SU-DHL-6 (cell line): ENCODE measurements at regions not wholly inside any gene's neighbourhood (a gene's known extent, or its start where the extent isn't known, plus 50 kb on each side); places are given as distances from the start of the nearest gene placed in this dataset.

ENCODE experiments used
- H2AFZ ChIP-seq: fragments of 200-600 bp; sonication (generic); 2 replicates; pipeline ENCODE4 v1.6.1; 2014; ENCODE audit warnings: low read depth, mild to moderate bottlenecking, moderate library complexity, mixed read lengths, antibody characterized with exemption, low read length; ENCODE audit not compliant: severe bottlenecking
- H3F3A ChIP-seq: fragments of 200-600 bp; shearing (Covaris generic); 2 replicates; pipeline ENCODE4 v1.6.0; 2016; ENCODE audit warnings: antibody characterized with exemption, mild to moderate bottlenecking; ENCODE audit not compliant: insufficient read depth
- H3K27ac ChIP-seq: fragments of 200-600 bp; sonication (generic); 2 replicates; pipeline ENCODE4 v1.5.1; 2016; ENCODE audit warnings: low read depth, mild to moderate bottlenecking, low read length, moderate library complexity, mixed read lengths
- H3K27me3 ChIP-seq: fragments of 200-600 bp; sonication (generic), shearing (Covaris generic); 2 replicates; pipeline ENCODE4 v1.6.0; 2014; ENCODE audit warnings: mild to moderate bottlenecking, low read length
- H3K36me3 ChIP-seq: fragments of 200-600 bp; sonication (generic); 2 replicates; pipeline ENCODE4 v1.6.1; 2014; ENCODE audit warnings: mild to moderate bottlenecking, low read length, mixed read lengths
- H3K4me2 ChIP-seq: fragments of 300-600, 200-600 bp; shearing (Covaris generic), sonication (generic); 2 replicates; pipeline ENCODE4 v1.6.0; 2014; ENCODE audit warnings: low read length, low read depth, mild to moderate bottlenecking; ENCODE audit not compliant: poor library complexity, severe bottlenecking
- H3K4me3 ChIP-seq: fragments of 200-600 bp; sonication (generic); 2 replicates; pipeline ENCODE4 v1.5.1; 2014; ENCODE audit warnings: antibody characterized with exemption, low read length, mild to moderate bottlenecking, mixed read lengths; ENCODE audit not compliant: insufficient read depth, poor library complexity, severe bottlenecking
- H3K79me2 ChIP-seq: fragments of 200-600 bp; sonication (generic); 2 replicates; pipeline ENCODE4 v1.6.1; 2014; ENCODE audit warnings: mild to moderate bottlenecking, low read length, moderate library complexity; ENCODE audit not compliant: insufficient read depth
- H3K9ac ChIP-seq: fragments of 200-600 bp; sonication (generic); 2 replicates; pipeline ENCODE4 v1.7.0; 2014; ENCODE audit warnings: mild to moderate bottlenecking, low read length
- H3K9me2 ChIP-seq: fragments of 200-600 bp; sonication (generic); replicated peaks from 2 replicates; pipeline ENCODE4 v1.6.1; 2014; ENCODE audit warnings: low read length; ENCODE audit not compliant: insufficient read depth
- H3K9me3 ChIP-seq: fragments of 200-600 bp; sonication (generic); 2 replicates; pipeline ENCODE4 v1.6.1; 2014; ENCODE audit warnings: low read length, mixed read lengths; ENCODE audit not compliant: insufficient read depth
- H4K20me1 ChIP-seq: fragments of 200-600 bp; sonication (generic); 2 replicates; pipeline ENCODE4 v1.6.1; 2014; ENCODE audit warnings: low read depth, mild to moderate bottlenecking, antibody characterized with exemption, low read length, moderate library complexity, mixed read lengths
- EZH2phosphoT487 ChIP-seq: fragments of 200-600 bp; sonication (generic), shearing (Covaris generic); conservative IDR thresholded peaks from 2 replicates; pipeline ENCODE4 v1.6.1; 2018; ENCODE audit warnings: mild to moderate bottlenecking, antibody characterized with exemption, low read length, moderate library complexity, mixed read lengths
- TF ChIP-seq, protein P1 (sequence below): fragments of 200-600 bp; sonication (generic); IDR thresholded peaks from one replicate; pipeline ENCODE4 v1.5.1; 2017; ENCODE audit warnings: antibody characterized with exemption, mild to moderate bottlenecking, low read length, moderate library complexity; ENCODE audit not compliant: insufficient read depth, poor library complexity, severe bottlenecking

DNA sequence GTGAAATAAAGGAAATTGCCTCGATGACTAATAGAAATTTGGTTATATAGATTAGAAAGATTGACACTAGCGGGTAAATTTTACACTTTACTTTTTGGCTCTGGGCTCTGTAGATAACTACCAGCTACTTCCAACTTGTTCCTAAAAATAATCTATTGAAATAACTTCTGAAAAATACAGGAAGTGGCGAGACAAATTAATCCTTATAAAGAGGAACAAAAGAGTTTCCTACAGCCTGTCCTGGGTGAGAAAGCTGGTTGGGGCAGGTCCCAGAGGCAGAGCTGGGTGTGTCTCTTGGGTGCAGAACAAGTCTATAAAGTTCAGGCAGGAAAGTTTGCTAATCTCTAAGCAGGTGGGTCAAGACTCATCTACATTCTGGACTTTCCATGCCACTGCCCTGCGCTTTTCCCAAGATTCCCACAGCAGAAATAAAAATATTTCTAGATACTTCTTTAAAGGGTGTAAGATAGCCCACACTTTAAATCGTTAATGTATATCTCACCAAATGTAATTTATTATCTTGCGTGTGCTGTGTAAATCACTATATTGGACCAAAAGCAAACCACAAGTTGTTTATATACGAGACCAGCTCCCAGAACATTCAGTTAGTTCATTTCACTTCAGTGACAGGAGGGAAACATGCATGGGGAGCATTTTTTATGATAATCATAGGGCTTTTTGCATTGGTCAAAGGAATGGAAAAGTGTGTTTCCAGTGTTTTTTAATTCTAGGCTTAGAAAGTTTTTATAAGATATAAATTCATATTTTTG, 70.1 kb upstream of the NRIP1 start:
- H3K9me2 ChIP-seq: no peaks in the 10 kb centered on the region
- no peaks in the 10 kb centered on the region for H3K27me3 ChIP-seq
- H3K4me2 ChIP-seq: no peak overlapping the region
- H3K9me3 ChIP-seq: no peaks in the 10 kb centered on the region
- H2AFZ ChIP-seq: no peak overlapping the region
- H3K36me3 ChIP-seq: no peaks in the 10 kb centered on the region
- H3K79me2 ChIP-seq: no peaks in the 10 kb centered on the region
- no peak overlapping the region for H3K9ac ChIP-seq
- H3F3A ChIP-seq: no peaks in the 10 kb centered on the region
- TF ChIP-seq, protein P1, sequence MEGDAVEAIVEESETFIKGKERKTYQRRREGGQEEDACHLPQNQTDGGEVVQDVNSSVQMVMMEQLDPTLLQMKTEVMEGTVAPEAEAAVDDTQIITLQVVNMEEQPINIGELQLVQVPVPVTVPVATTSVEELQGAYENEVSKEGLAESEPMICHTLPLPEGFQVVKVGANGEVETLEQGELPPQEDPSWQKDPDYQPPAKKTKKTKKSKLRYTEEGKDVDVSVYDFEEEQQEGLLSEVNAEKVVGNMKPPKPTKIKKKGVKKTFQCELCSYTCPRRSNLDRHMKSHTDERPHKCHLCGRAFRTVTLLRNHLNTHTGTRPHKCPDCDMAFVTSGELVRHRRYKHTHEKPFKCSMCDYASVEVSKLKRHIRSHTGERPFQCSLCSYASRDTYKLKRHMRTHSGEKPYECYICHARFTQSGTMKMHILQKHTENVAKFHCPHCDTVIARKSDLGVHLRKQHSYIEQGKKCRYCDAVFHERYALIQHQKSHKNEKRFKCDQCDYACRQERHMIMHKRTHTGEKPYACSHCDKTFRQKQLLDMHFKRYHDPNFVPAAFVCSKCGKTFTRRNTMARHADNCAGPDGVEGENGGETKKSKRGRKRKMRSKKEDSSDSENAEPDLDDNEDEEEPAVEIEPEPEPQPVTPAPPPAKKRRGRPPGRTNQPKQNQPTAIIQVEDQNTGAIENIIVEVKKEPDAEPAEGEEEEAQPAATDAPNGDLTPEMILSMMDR: no peak
- no peak for TF ChIP-seq EZH2phosphoT487
- no peaks in the 10 kb centered on the region for H4K20me1 ChIP-seq
- no peak overlapping the region for H3K4me3 ChIP-seq
- H3K27ac ChIP-seq: no peak overlapping the region

DNA sequence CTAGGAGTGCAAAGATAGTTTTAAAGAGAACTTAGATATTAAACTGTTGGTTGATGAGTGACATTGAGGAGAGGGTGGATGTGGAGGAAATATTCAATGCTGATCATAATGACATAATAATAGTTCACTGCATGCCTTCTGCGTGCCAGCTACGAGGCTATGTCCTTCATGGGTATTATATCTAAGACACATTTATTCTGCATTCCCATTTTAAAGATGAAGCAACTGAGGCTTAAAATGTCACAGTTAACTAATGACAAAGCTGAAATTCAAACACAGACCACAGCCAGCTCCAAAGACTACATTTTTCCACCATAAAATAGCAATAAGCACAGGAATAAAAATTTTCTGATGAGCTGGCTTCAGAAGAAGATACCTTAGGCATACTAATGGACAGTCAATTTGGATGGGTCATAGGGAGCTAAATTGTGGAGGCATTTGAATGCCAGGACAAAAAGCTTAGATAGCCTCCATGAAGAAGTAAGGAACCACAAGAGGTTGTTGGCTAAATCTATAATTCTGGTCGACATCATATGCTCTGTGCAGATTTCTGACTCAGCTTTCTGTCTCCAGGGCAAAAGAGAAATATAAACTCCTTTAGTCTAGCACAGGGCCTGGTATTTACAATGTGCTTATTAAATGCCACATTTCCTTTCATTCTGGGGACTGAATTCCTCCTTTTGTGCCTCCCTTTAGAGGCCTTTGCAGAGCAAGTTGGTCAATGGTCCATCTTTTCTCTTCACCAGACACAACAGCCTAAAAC, 71.2 kb upstream of the NRIP1 start:
- no peak overlapping the region for H3K27ac ChIP-seq
- TF ChIP-seq, protein P1: no peak
- no peaks in the 10 kb centered on the region for H3K27me3 ChIP-seq
- H3K9ac ChIP-seq: no peak overlapping the region
- H3K9me2 ChIP-seq: no peaks in the 10 kb centered on the region
- H3K4me2 ChIP-seq: no peak overlapping the region
- H3K36me3 ChIP-seq: no peaks in the 10 kb centered on the region
- no peaks in the 10 kb centered on the region for H4K20me1 ChIP-seq
- H3K79me2 ChIP-seq: no peaks in the 10 kb centered on the region
- H3F3A ChIP-seq: no peaks in the 10 kb centered on the region
- H2AFZ ChIP-seq: no peak overlapping the region
- no peaks in the 10 kb centered on the region for H3K9me3 ChIP-seq
- H3K4me3 ChIP-seq: no peak overlapping the region

DNA sequence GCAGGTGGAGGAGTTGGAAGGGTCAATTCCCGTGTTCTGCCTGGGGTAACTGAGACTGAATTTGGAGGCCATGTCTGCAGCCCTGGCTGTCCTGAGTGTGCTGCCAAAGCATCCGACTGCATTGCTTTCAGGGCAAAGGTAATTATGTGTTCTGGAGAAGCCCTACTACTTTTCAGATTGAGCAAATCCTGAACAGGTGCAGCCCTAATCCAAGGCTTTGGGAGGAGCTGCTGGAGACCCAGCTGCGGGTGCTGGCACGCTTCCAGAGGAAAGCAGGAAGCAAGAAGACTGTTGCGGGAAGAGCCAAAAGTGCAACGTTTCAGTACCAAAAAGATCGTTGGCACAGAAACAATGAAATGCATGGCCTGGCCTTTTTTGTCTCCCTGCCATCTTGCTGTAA, 73.7 kb upstream of the NRIP1 start:
- Histone ChIP-seq H3K4me3 (no peak overlapping the region), H3K9me2 (no peaks in the 10 kb centered on the region), H3K4me2 (no peak overlapping the region), H2AFZ (no peak overlapping the region), H4K20me1 (no peaks in the 10 kb centered on the region), H3F3A (no peaks in the 10 kb centered on the region), H3K36me3 (no peaks in the 10 kb centered on the region), H3K9ac (no peak overlapping the region), H3K27ac (no peak overlapping the region), H3K9me3 (no peaks in the 10 kb centered on the region), H3K79me2 (no peaks in the 10 kb centered on the region), H3K27me3 (no peaks in the 10 kb centered on the region)
- TF ChIP-seq, protein P1: no peak
- no peak for TF ChIP-seq EZH2phosphoT487
